OCI-LY1 (cell line): ENCODE measurements at regions not wholly inside any gene's neighbourhood (a gene's known extent, or its start where the extent isn't known, plus 50 kb on each side); places are given as distances from the start of the nearest gene placed in this dataset.

Source experiments
- H2AFZ ChIP-seq: fragments of 200-600 bp; sonication (generic), shearing (Covaris generic); 2 replicates; pipeline ENCODE4 v1.6.0; 2014; ENCODE audit warnings: antibody characterized with exemption, mild to moderate bottlenecking, low read length
- H3F3A ChIP-seq: fragments of 200-600 bp; sonication (generic), shearing (Covaris generic); 2 replicates; pipeline ENCODE4 v1.6.0; 2014; ENCODE audit warnings: mild to moderate bottlenecking, antibody characterized with exemption, low read length, moderate library complexity; ENCODE audit not compliant: insufficient read depth
- H3K27ac ChIP-seq: fragments of 200-600 bp; sonication (generic); 2 replicates; pipeline ENCODE4 v1.5.1; 2014; ENCODE audit warnings: low read length, mixed run types, mild to moderate bottlenecking, low read depth; ENCODE audit not compliant: poor library complexity, severe bottlenecking
- H3K27me3 ChIP-seq: fragments of 200-600 bp; sonication (generic); 2 replicates; pipeline ENCODE4 v1.6.0; 2014; ENCODE audit warnings: antibody characterized with exemption, mild to moderate bottlenecking, low read length, moderate library complexity; ENCODE audit not compliant: insufficient read depth
- H3K36me3 ChIP-seq: fragments of 200-600 bp; sonication (generic); 2 replicates; pipeline ENCODE4 v1.6.1; 2014; ENCODE audit warnings: mild to moderate bottlenecking, antibody characterized with exemption, low read length, moderate library complexity, mixed read lengths; ENCODE audit not compliant: insufficient read depth
- H3K4me1 ChIP-seq: fragments of 200-600 bp; sonication (generic); 2 replicates; pipeline ENCODE4 v1.5.1; 2014; ENCODE audit warnings: mild to moderate bottlenecking, low read length, moderate library complexity; ENCODE audit not compliant: insufficient read depth, severe bottlenecking
- H3K4me2 ChIP-seq: fragments of 200-600 bp; sonication (generic), shearing (Covaris generic); 2 replicates; pipeline ENCODE4 v1.6.1; 2014; ENCODE audit warnings: low read length
- H3K4me3 ChIP-seq: fragments of 200-600 bp; sonication (generic); 2 replicates; pipeline ENCODE4 v1.5.1; 2014; ENCODE audit warnings: low read length, low read depth, mild to moderate bottlenecking, mixed read lengths; ENCODE audit not compliant: poor library complexity, severe bottlenecking
- H3K79me2 ChIP-seq: fragments of 200-600 bp; shearing (Covaris generic); 2 replicates; pipeline ENCODE4 v1.6.1; 2016; ENCODE audit warnings: mixed run types, low read length, mixed read lengths; ENCODE audit not compliant: insufficient read depth
- H3K9ac ChIP-seq: fragments of 200-600 bp; sonication (generic), shearing (Covaris generic); 2 replicates; pipeline ENCODE4 v1.6.1; 2014; ENCODE audit warnings: mild to moderate bottlenecking, low read length, mixed read lengths
- H3K9me2 ChIP-seq: fragments of 200-600 bp; sonication (generic), shearing (Covaris generic); 2 replicates; pipeline ENCODE4 v1.6.1; 2014; ENCODE audit warnings: low read depth, mild to moderate bottlenecking, low read length, mixed read lengths
- H3K9me3 ChIP-seq: fragments of 200-600 bp; shearing (Covaris generic); 2 replicates; pipeline ENCODE4 v1.6.1; 2014; ENCODE audit warnings: low read length, mixed read lengths
- H4K20me1 ChIP-seq: fragments of 200-600 bp; sonication (generic), shearing (Covaris generic); 2 replicates; pipeline ENCODE4 v1.6.0; 2016; ENCODE audit warnings: mild to moderate bottlenecking, low read length; ENCODE audit not compliant: insufficient read depth
- EZH2 ChIP-seq: fragments of 200-600 bp; sonication (generic), shearing (Covaris generic); IDR thresholded peaks from 2 replicates; pipeline ENCODE4 v1.8.0; 2017; ENCODE audit warnings: borderline replicate concordance, mixed run types, mild to moderate bottlenecking, antibody characterized with exemption, low read length, moderate library complexity, mixed read lengths
- TF ChIP-seq, protein P1 (sequence below): fragments of 200-600 bp; sonication (generic), shearing (Covaris generic); IDR thresholded peaks from 2 replicates; pipeline ENCODE4 v1.5.1; 2017; ENCODE audit warnings: mild to moderate bottlenecking, antibody characterized with exemption, low read length, moderate library complexity, mixed read lengths

DNA sequence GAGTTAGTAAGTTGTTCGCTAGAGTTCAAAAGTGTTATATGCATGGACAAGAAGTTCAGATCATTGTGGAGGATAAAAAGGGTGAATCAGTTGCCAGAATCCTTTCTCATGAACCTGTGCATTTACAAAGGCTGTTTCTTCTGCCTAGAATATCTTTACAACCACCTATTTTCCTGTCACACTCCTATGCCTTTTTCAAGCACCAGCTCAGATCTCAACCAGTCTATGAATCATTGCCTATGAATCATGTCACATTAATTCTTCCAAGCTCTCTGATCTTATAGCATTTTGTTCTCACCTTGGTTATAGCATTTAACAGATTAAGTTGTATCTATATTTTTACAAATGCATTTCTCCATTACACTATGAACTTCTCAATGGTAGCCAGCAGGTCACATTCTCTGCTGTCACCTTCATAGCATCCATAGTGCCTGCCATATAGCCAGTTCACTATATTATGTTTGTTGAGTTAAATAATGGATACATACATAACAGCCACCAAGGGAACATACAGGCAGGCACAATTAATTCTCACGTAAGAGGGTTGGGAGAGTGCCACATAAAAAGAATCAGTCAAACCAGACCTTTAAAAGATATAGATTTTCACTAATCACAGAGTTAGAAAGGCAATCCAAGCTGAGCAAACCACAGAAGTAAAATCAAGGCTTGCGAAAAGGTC is 573.0 kb downstream of the FOXG1 start:
- Histone ChIP-seq H3K27ac (no peak overlapping the region), H3K4me1 (no peaks in the 10 kb centered on the region), H3K9me3 (no peaks in the 10 kb centered on the region), H4K20me1 (no peaks in the 10 kb centered on the region), H3K4me2 (no peak overlapping the region), H3K9ac (no peak overlapping the region), H3K9me2 (no peaks in the 10 kb centered on the region), H3F3A (no peaks in the 10 kb centered on the region), H3K79me2 (no peaks in the 10 kb centered on the region), H3K27me3 (no peaks in the 10 kb centered on the region), H3K36me3 (no peaks in the 10 kb centered on the region), H2AFZ (no peak overlapping the region), H3K4me3 (no peak overlapping the region)
- TF ChIP-seq, protein P1, sequence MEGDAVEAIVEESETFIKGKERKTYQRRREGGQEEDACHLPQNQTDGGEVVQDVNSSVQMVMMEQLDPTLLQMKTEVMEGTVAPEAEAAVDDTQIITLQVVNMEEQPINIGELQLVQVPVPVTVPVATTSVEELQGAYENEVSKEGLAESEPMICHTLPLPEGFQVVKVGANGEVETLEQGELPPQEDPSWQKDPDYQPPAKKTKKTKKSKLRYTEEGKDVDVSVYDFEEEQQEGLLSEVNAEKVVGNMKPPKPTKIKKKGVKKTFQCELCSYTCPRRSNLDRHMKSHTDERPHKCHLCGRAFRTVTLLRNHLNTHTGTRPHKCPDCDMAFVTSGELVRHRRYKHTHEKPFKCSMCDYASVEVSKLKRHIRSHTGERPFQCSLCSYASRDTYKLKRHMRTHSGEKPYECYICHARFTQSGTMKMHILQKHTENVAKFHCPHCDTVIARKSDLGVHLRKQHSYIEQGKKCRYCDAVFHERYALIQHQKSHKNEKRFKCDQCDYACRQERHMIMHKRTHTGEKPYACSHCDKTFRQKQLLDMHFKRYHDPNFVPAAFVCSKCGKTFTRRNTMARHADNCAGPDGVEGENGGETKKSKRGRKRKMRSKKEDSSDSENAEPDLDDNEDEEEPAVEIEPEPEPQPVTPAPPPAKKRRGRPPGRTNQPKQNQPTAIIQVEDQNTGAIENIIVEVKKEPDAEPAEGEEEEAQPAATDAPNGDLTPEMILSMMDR: no peak
- no peak for TF ChIP-seq EZH2

DNA sequence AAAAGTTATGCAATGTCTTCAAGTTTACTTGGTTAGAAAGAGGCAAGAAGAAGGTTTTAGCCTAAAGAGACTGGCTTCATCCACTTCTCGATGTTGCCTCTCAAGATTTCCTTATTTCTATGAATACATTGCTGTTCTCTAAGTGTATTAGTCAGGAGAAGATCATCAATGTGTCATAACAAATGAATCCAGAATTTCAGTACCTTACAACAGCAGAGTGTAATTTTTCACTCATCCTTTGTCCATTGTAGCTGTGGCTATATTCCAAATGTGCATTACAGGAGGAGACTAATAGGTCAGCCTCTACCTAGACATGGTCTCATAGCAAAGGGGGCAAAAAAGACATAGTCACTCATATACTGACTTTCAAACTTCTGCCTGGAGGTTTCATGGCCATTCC is 579.1 kb downstream of the PRKD1 start:
- H3K4me2 ChIP-seq: no peak overlapping the region
- no peaks in the 10 kb centered on the region for H3K36me3 ChIP-seq
- H3K27ac ChIP-seq: no peak overlapping the region
- H3K4me1 ChIP-seq: no peaks in the 10 kb centered on the region
- H3K9ac ChIP-seq: no peak overlapping the region
- H3K79me2 ChIP-seq: no peaks in the 10 kb centered on the region
- H3K27me3 ChIP-seq: no peaks in the 10 kb centered on the region
- no peaks in the 10 kb centered on the region for H3K9me2 ChIP-seq
- H2AFZ ChIP-seq: no peak overlapping the region
- H3K9me3 ChIP-seq: no peaks in the 10 kb centered on the region
- H4K20me1 ChIP-seq: no peaks in the 10 kb centered on the region
- H3F3A ChIP-seq: no peaks in the 10 kb centered on the region
- TF ChIP-seq, protein P1: no peak
- no peak for TF ChIP-seq EZH2
- H3K4me3 ChIP-seq: no peak overlapping the region

DNA sequence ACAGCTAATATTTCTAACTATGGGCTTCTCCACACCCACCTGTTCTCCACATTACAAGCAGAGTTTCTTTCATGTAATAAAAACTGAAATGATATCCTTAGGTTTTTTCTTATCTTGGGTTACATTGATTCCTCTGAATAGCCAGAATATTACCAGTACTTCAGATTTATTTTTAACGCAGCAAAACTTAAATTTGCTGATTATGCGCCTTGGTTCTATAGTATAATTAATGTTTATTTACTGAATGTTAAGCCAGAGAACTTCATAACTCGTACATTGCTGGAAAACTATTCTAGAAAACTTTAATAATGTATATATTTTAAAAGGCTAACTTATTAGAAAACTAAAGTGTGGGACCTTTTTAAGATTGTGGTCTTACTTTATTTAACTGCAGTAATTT is 577.2 kb downstream of the PRKD1 start:
- no peaks in the 10 kb centered on the region for H3K79me2 ChIP-seq
- H4K20me1 ChIP-seq: no peaks in the 10 kb centered on the region
- H3K9ac ChIP-seq: no peak overlapping the region
- no peak overlapping the region for H3K4me2 ChIP-seq
- H3K9me2 ChIP-seq: no peaks in the 10 kb centered on the region
- no peak overlapping the region for H2AFZ ChIP-seq
- TF ChIP-seq, protein P1: no peak
- TF ChIP-seq EZH2: no peak
- H3K27ac ChIP-seq: no peak overlapping the region
- no peaks in the 10 kb centered on the region for H3F3A ChIP-seq
- no peaks in the 10 kb centered on the region for H3K27me3 ChIP-seq
- H3K4me1 ChIP-seq: no peaks in the 10 kb centered on the region
- H3K9me3 ChIP-seq: no peaks in the 10 kb centered on the region
- H3K36me3 ChIP-seq: no peaks in the 10 kb centered on the region
- no peak overlapping the region for H3K4me3 ChIP-seq
